HG03442 (cell line): ENCODE measurements at regions not wholly inside any gene's neighbourhood (a gene's known extent, or its start where the extent isn't known, plus 50 kb on each side); places are given as distances from the start of the nearest gene placed in this dataset.
"Not testable (repeated sequence)": the region's sequence is repeated elsewhere in the genome, so short reads cannot be mapped to it uniquely, and the experiment has no call there.

Experiments
- ATAC-seq: cut with Tn5 transposase; IDR thresholded peaks from one replicate; pipeline ENCODE4 v1.9.1; 2021; ENCODE audit warnings: mild to moderate bottlenecking, moderate library complexity; ENCODE audit not compliant: unreplicated experiment

- ATAC-seq: no peak
These were observed 404.4 kb downstream of the SPRY2 start for GRCh38 chr13:79936368-79937136.

GRCh38 chr13:79935121-79935520 is 405.8 kb downstream of the SPRY2 start:
- ATAC-seq: no peak

- no peak for ATAC-seq
These were observed 407.5 kb downstream of the SPRY2 start for GRCh38 chr13:79933389-79933788.

- ATAC-seq: no peak
These were observed 408.4 kb downstream of the SPRY2 start for GRCh38 chr13:79932556-79932955.

- ATAC-seq: not testable (repeated sequence)
These were observed 416.9 kb downstream of the SPRY2 start for GRCh38 chr13:79923973-79924556.

- ATAC-seq: no peak
These were observed 421.8 kb downstream of the SPRY2 start for GRCh38 chr13:79919091-79919490.

- ATAC-seq: no peak
These were observed 422.3 kb downstream of the SPRY2 start for GRCh38 chr13:79918620-79919019.

GRCh38 chr13:79917628-79918027 is 423.3 kb downstream of the SPRY2 start:
- ATAC-seq: no peak

- ATAC-seq: no peak
These were observed 425.7 kb downstream of the SPRY2 start for GRCh38 chr13:79915114-79915811.

- ATAC-seq: no peak
These were observed 427.6 kb downstream of the SPRY2 start for GRCh38 chr13:79913141-79913827.

- ATAC-seq: no peak
These were observed 428.5 kb downstream of the SPRY2 start for GRCh38 chr13:79912403-79912802.

- ATAC-seq: no peak
These were observed 429.9 kb downstream of the SPRY2 start for GRCh38 chr13:79910875-79911540.

- no peak for ATAC-seq
These were observed 428.7 kb downstream of the NDFIP2 start for GRCh38 chr13:79909644-79910043.

- no peak for ATAC-seq
These were observed 427.4 kb downstream of the NDFIP2 start for GRCh38 chr13:79908381-79908780.

GRCh38 chr13:79907527-79907926 is 426.6 kb downstream of the NDFIP2 start:
- ATAC-seq: no peak

GRCh38 chr13:79906345-79906744 is 425.4 kb downstream of the NDFIP2 start:
- no peak for ATAC-seq

GRCh38 chr13:79905018-79905417 is 424.1 kb downstream of the NDFIP2 start:
- ATAC-seq: no peak

GRCh38 chr13:79904581-79904980 is 423.6 kb downstream of the NDFIP2 start:
- ATAC-seq: no peak

- ATAC-seq: no peak
These were observed 420.4 kb downstream of the NDFIP2 start for GRCh38 chr13:79901336-79901735.

GRCh38 chr13:79900356-79900755 is 419.4 kb downstream of the NDFIP2 start:
- ATAC-seq: no peak

- ATAC-seq: no peak
These were observed 418.0 kb downstream of the NDFIP2 start for GRCh38 chr13:79898996-79899395.
